H1 (cell line): ENCODE measurements at regions not wholly inside any gene's neighbourhood (a gene's known extent, or its start where the extent isn't known, plus 50 kb on each side); places are given as distances from the start of the nearest gene placed in this dataset.

Experiments
- CTCF ChIA-PET: fragments of 300-600 bp; sonication (Branson Sonifier 250); formaldehyde crosslinking; loops from one replicate; lab custom pipeline; 2021; ENCODE audit not compliant: partially characterized antibody; lab: Charles Lee
- POLR2A ChIA-PET: fragments of 300-600 bp; sonication (Branson Sonifier 250); formaldehyde crosslinking; loops from one replicate; lab custom pipeline; 2021; ENCODE audit warnings: inconsistent platforms; ENCODE audit not compliant: partially characterized antibody; lab: Charles Lee
- DNase-seq, 2 experiments: peaks; one replicate each; pipeline versions ENCODE4 v3.0.0 to v3.0.0-alpha.2; 2010 to 2022; ENCODE audit warnings: low spot score in 2 of 2, low read depth in 1 of 2, mixed read lengths in 1 of 2
- FAIRE-seq: peaks from 2 replicates; lab custom pipeline; 2011; peaks lifted over from hg19 to GRCh38; lab: Jason Lieb, UNC
- H2AFZ ChIP-seq: 2 replicates; pipeline ENCODE4 v1.8.1; 2012; ENCODE audit warnings: low read length, inconsistent platforms
- H2AK5ac ChIP-seq: 2 replicates; pipeline ENCODE4 v1.6.1; 2013; ENCODE audit warnings: low read depth, low read length
- H2BK120ac ChIP-seq: replicated peaks from 2 replicates; pipeline ENCODE3; 2013; ENCODE audit warnings: low read depth, low read length, inconsistent platforms
- H2BK12ac ChIP-seq: 2 replicates; pipeline ENCODE4 v1.6.1; 2013; ENCODE audit warnings: low read depth, low read length
- H2BK15ac ChIP-seq: 2 replicates; pipeline ENCODE4 v1.6.1; 2013; ENCODE audit warnings: low read length
- H2BK20ac ChIP-seq: 2 replicates; pipeline ENCODE4 v1.6.1; 2013; ENCODE audit warnings: low read length
- H2BK5ac ChIP-seq: 2 replicates; pipeline ENCODE4 v1.6.1; 2013; ENCODE audit warnings: low read depth, low read length
- H3K14ac ChIP-seq: 2 replicates; pipeline ENCODE4 v1.6.1; 2013; ENCODE audit warnings: inconsistent platforms; ENCODE audit not compliant: insufficient read length
- H3K18ac ChIP-seq: 2 replicates; pipeline ENCODE4 v1.6.1; 2013; ENCODE audit warnings: low read length; ENCODE audit errors: extremely low read depth
- H3K23ac ChIP-seq: 2 replicates; pipeline ENCODE4 v1.6.1; 2013; ENCODE audit warnings: inconsistent platforms; ENCODE audit not compliant: insufficient read length
- H3K23me2 ChIP-seq: 2 replicates; pipeline ENCODE4 v1.6.1; 2013; ENCODE audit warnings: low read depth, low read length
- H3K27ac ChIP-seq: 2 replicates; pipeline ENCODE4 v1.6.1; 2011; ENCODE audit warnings: low read depth, low read length, inconsistent platforms
- H3K27me3 ChIP-seq, 4 experiments: replicated peaks in 1 of 4; 1 replicate in 1 of 4; 2 replicates in 3 of 4; pipeline versions ENCODE4 v1.6.1 to v1.8.1; 2011 to 2013; ENCODE audit warnings: low read length in 3 of 4, mild to moderate bottlenecking in 3 of 4, inconsistent platforms in 2 of 4, mixed read lengths in 2 of 4, moderate library complexity in 1 of 4; ENCODE audit not compliant: control insufficient read depth in 3 of 4, insufficient read depth in 3 of 4; ENCODE audit errors: extremely low read depth in 1 of 4
- H3K36me3 ChIP-seq, 4 experiments: 2 replicates each; pipeline versions ENCODE4 v1.6.1 to v1.8.1; 2011 to 2013; ENCODE audit warnings: mild to moderate bottlenecking in 4 of 4, low read length in 3 of 4, moderate library complexity in 2 of 4, control low read depth in 1 of 4, inconsistent platforms in 1 of 4; ENCODE audit not compliant: insufficient read depth in 4 of 4, control insufficient read depth in 2 of 4
- H3K4ac ChIP-seq: replicated peaks from 2 replicates; pipeline ENCODE3; 2013; ENCODE audit warnings: low read length, low read depth, mixed read lengths, inconsistent platforms; ENCODE audit not compliant: insufficient read length
- H3K4me1 ChIP-seq, 4 experiments: replicated peaks in 1 of 4; 1 replicate in 1 of 4; 2 replicates in 3 of 4; pipeline versions ENCODE4 v1.6.1 to v1.8.1; 2011 to 2013; ENCODE audit warnings: low read length in 3 of 4, inconsistent platforms in 2 of 4, mixed read lengths in 1 of 4; ENCODE audit not compliant: insufficient read depth in 4 of 4, control insufficient read depth in 3 of 4
- H3K4me2 ChIP-seq, 2 experiments: 2 replicates each; pipeline versions ENCODE4 v1.6.1 to v1.8.1; 2011 to 2013; ENCODE audit warnings: low read depth in 2 of 2, low read length in 2 of 2, control low read depth in 1 of 2, inconsistent platforms in 1 of 2, mild to moderate bottlenecking in 1 of 2; ENCODE audit not compliant: insufficient read depth in 1 of 2
- H3K4me3 ChIP-seq, 4 experiments: fragments of 200-600, 300-600 bp in 1 of 4; sonication (generic), shearing (Covaris generic), sonication (Bioruptor Twin) in 1 of 4; 2 replicates each; pipeline versions ENCODE4 v1.5.1 to v1.8.1; 2011 to 2016; ENCODE audit warnings: low read length in 4 of 4, low read depth in 3 of 4, control low read depth in 2 of 4, inconsistent platforms in 2 of 4, mild to moderate bottlenecking in 2 of 4, mixed read lengths in 1 of 4, moderate library complexity in 1 of 4; ENCODE audit not compliant: insufficient read depth in 2 of 4; ENCODE audit errors: extremely low read depth in 1 of 4
- H3K56ac ChIP-seq: replicated peaks from 2 replicates; pipeline ENCODE3; 2013; ENCODE audit warnings: low read depth, mild to moderate bottlenecking, mixed read lengths, low read length, inconsistent platforms; ENCODE audit not compliant: insufficient read length
- H3K79me1 ChIP-seq: 2 replicates; pipeline ENCODE4 v1.6.1; 2013; ENCODE audit warnings: low read depth, low read length, control low read depth
- H3K79me2 ChIP-seq, 2 experiments: 2 replicates each; pipeline versions ENCODE4 v1.6.1 to v1.8.1; 2012 to 2013; ENCODE audit warnings: low read length in 2 of 2, mild to moderate bottlenecking in 2 of 2, inconsistent platforms in 1 of 2; ENCODE audit not compliant: insufficient read depth in 2 of 2, control insufficient read depth in 1 of 2
- H3K9ac ChIP-seq, 4 experiments: replicated peaks in 1 of 4; 1 replicate in 1 of 4; 2 replicates in 3 of 4; pipeline versions ENCODE4 v1.6.1 to v1.8.1; 2011 to 2013; ENCODE audit warnings: low read depth in 3 of 4, low read length in 3 of 4, control low read depth in 2 of 4, mild to moderate bottlenecking in 2 of 4, moderate library complexity in 2 of 4, inconsistent platforms in 1 of 4; ENCODE audit errors: extremely low read depth in 1 of 4
- H3K9me3 ChIP-seq, 2 experiments: 2 replicates each; pipeline versions ENCODE4 v1.6.1 to v1.8.1; 2012 to 2013; ENCODE audit warnings: mild to moderate bottlenecking in 2 of 2, moderate library complexity in 2 of 2, control low read depth in 1 of 2, inconsistent platforms in 1 of 2, low read depth in 1 of 2, low read length in 1 of 2, mixed read lengths in 1 of 2; ENCODE audit not compliant: insufficient read depth in 2 of 2
- H4K20me1 ChIP-seq, 2 experiments: replicated peaks in 1 of 2; 2 replicates each; pipeline versions ENCODE3 to v1.8.1; 2011 to 2013; ENCODE audit warnings: inconsistent platforms in 2 of 2, low read length in 2 of 2, mild to moderate bottlenecking in 1 of 2; ENCODE audit not compliant: insufficient read depth in 2 of 2, control insufficient read depth in 1 of 2
- H4K5ac ChIP-seq: 2 replicates; pipeline ENCODE4 v1.6.1; 2013; ENCODE audit warnings: low read length, low read depth, mixed read lengths, inconsistent platforms; ENCODE audit not compliant: insufficient read length
- H4K8ac ChIP-seq: 2 replicates; pipeline ENCODE4 v1.8.0; 2013; ENCODE audit warnings: mild to moderate bottlenecking, moderate library complexity, low read length, inconsistent platforms; ENCODE audit not compliant: insufficient read depth; ENCODE audit errors: extremely low read depth
- H4K91ac ChIP-seq: replicated peaks from 2 replicates; pipeline ENCODE3; 2013; ENCODE audit warnings: low read length, mixed read lengths, inconsistent platforms; ENCODE audit not compliant: insufficient read length
- POU5F1 ChIP-seq: IDR thresholded peaks from 2 replicates; pipeline ENCODE4 v1.6.1; 2011; ENCODE audit warnings: low read depth, mild to moderate bottlenecking, low read length, moderate library complexity
- TCF12 ChIP-seq: IDR thresholded peaks from 2 replicates; pipeline ENCODE4 v1.6.1; 2011; ENCODE audit warnings: low read depth, mild to moderate bottlenecking, low read length
- WGBS, 2 experiments: shearing (Covaris generic) in 1 of 2; methylation state at CpG; one replicate each; pipeline versions ENCODE4 v1.1.6 to v1.1.7; 2013 to 2015; ENCODE audit warnings: low lambda C conversion rate in 2 of 2, mixed read lengths in 2 of 2, inconsistent platforms in 1 of 2, low coverage in 1 of 2, missing lambda C conversion rate in 1 of 2; ENCODE audit not compliant: insufficient replicate concordance in 2 of 2, insufficient coverage in 1 of 2, insufficient read length in 1 of 2; ENCODE audit errors: extremely low coverage in 1 of 2, missing lambda C conversion rate in 1 of 2; 5-methylcytosine and 5-hydroxymethylcytosine counted together

DNA sequence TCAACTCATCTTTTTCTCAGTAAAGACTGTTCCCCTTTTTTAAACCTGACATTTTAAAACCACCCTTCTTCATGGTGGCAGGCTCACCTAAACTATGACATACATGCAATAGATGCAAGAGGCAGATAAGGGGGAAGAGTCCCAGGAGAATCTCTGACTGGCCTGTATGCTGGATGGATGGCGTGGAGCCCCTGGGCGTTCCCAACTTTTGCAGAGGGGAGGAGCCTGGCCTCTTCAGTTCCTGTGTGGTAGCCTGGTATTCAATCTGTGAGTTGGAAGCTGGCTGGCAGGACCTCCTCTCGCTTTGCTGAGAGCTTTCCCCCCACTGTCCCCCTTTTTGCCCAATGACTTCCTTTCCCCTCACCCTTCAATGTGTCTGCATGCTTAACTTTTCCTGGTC, 217.6 kb upstream of the CA10 start:
- Histone ChIP-seq H3K27ac (no peak overlapping the region), H4K5ac (no peak overlapping the region), H4K8ac (no peak overlapping the region), H3K23me2 (no peaks in the 10 kb centered on the region), H4K91ac (no peak overlapping the region), H3K4ac (no peak overlapping the region), H3K14ac (no peak overlapping the region), H2BK20ac (no peak overlapping the region), H3K9me3 (no peaks in the 10 kb centered on the region), H3K4me3 (no peak overlapping the region), H3K4me2 (no peak overlapping the region), H3K79me1 (no peaks in the 10 kb centered on the region), H2AK5ac (no peak overlapping the region), H3K23ac (no peak overlapping the region), H3K79me2 (no peaks in the 10 kb centered on the region), H3K56ac (no peak overlapping the region), H3K4me1 (no peaks in the 10 kb centered on the region), H2BK5ac (no peak overlapping the region), H3K18ac (no peak overlapping the region), H2BK15ac (no peak overlapping the region), H2BK120ac (no peak overlapping the region), H4K20me1 (no peaks in the 10 kb centered on the region), H3K36me3 (no peaks in the 10 kb centered on the region), H3K27me3 (no peaks in the 10 kb centered on the region), H3K9ac (no peak overlapping the region), H2AFZ (peak overlapping the region; percentile 98), H2BK12ac (no peak overlapping the region)
- FAIRE-seq (no peak), DNase-seq (no peak)
- TF ChIP-seq TCF12 = no peak
- no peak for TF ChIP-seq POU5F1
- WGBS, 2 experiments = 51% methylated on average over 3 of the region's 3 CpGs; no CpG with 5 or more reads in 1 of the 2 experiments
- ChIA-PET CTCF (interaction anchor here (0.8 to 1.3 kb wide), 2 partner anchors 9 to 11 kb away, joined by 3 to 4 read pairs; no protein-coding TSS in a partner anchor), POLR2A (no interaction called here)
